COLO668 (cell line): ENCODE measurements at regions not wholly inside any gene's neighbourhood (a gene's known extent, or its start where the extent isn't known, plus 50 kb on each side); places are given as distances from the start of the nearest gene placed in this dataset.
A peak's percentile ranks its signal among the peaks of the same experiment; 100 is the strongest.

ENCODE experiments used
- DNase-seq: peaks from one replicate; lab custom pipeline; 2025; ENCODE audit not compliant: unreplicated experiment; lab: John Stamatoyannopoulos, UW

- no peak for DNase-seq
These were observed 82.3 kb upstream of the PHACTR2 start for GRCh38 chr6:143595251-143596036.

GRCh38 chr6:143594647-143595046 is 83.1 kb upstream of the PHACTR2 start:
- no peak for DNase-seq

- peak; percentile 8 for DNase-seq
These were observed 80.8 kb upstream of the FUCA2 start for GRCh38 chr6:143592335-143592734.

- no peak for DNase-seq
These were observed 79.9 kb upstream of the FUCA2 start for GRCh38 chr6:143591441-143591840.

GRCh38 chr6:143589162-143589561 is 77.6 kb upstream of the FUCA2 start:
- no peak for DNase-seq

- DNase-seq = no peak
These were observed 75.0 kb upstream of the FUCA2 start for GRCh38 chr6:143586557-143586956.

GRCh38 chr6:143585716-143586115 is 74.2 kb upstream of the FUCA2 start:
- no peak for DNase-seq

- no peak for DNase-seq
These were observed 73.7 kb upstream of the FUCA2 start for GRCh38 chr6:143585241-143585640.

GRCh38 chr6:143583542-143584327 is 72.2 kb upstream of the FUCA2 start:
- DNase-seq = no peak

GRCh38 chr6:143581835-143582480 is 70.4 kb upstream of the FUCA2 start:
- DNase-seq = no peak

GRCh38 chr6:143579703-143580102 is 68.2 kb upstream of the FUCA2 start:
- no peak for DNase-seq

GRCh38 chr6:143578054-143578453 is 66.5 kb upstream of the FUCA2 start:
- no peak for DNase-seq

- DNase-seq = no peak
These were observed 64.4 kb upstream of the FUCA2 start for GRCh38 chr6:143575901-143576426.

GRCh38 chr6:143575440-143575839 is 63.9 kb upstream of the FUCA2 start:
- peak; percentile 14 for DNase-seq

GRCh38 chr6:143570147-143570853 is 58.8 kb upstream of the FUCA2 start:
- DNase-seq = no peak

GRCh38 chr6:143569040-143569439 is 57.5 kb upstream of the FUCA2 start:
- DNase-seq = no peak

GRCh38 chr6:143564484-143565017 is 53.0 kb upstream of the FUCA2 start:
- no peak for DNase-seq

GRCh38 chr6:143562143-143562542 is 50.6 kb upstream of the FUCA2 start:
- no peak for DNase-seq
